IMR-90 (cell line): ENCODE measurements at regions not wholly inside any gene's neighbourhood (a gene's known extent, or its start where the extent isn't known, plus 50 kb on each side); places are given as distances from the start of the nearest gene placed in this dataset.

Experiments used
- ATAC-seq: fragments of 200-7000 bp; cut with Tn5 transposase; 2 replicates; pipeline ENCODE4 v1.9.1; 2020; ENCODE audit warnings: low read depth, mild to moderate bottlenecking, moderate library complexity
- BruUV-seq: library from RNA; stranded (reverse); fragments of 400-500 nt; replicated peaks from 2 replicates; lab custom pipeline; 2021; lab: Mats Ljungman, UMichigan
- CTCF ChIA-PET: fragments of 300-600 bp; formaldehyde crosslinking; extraction: SDS; loops from one replicate; lab custom pipeline; 2021; ENCODE audit warnings: antibody characterized with exemption; lab: Yijun Ruan, JAX
- POLR2A ChIA-PET: fragments of 300-600 bp; sonication (Branson Sonifier 250); formaldehyde crosslinking; loops from one replicate; lab custom pipeline; 2022; ENCODE audit warnings: antibody characterized with exemption; ENCODE audit not compliant: unreplicated experiment; lab: Charles Lee
- DNase-seq: peaks from one replicate; pipeline ENCODE4 v3.0.0; 2013
- H2AFZ ChIP-seq: replicated peaks from 2 replicates; pipeline ENCODE3; 2013; ENCODE audit warnings: low read length, mild to moderate bottlenecking; ENCODE audit not compliant: poor library complexity
- H2AK5ac ChIP-seq: 2 replicates; pipeline ENCODE4 v1.6.1; 2013; ENCODE audit warnings: low read depth, low read length, inconsistent platforms
- H2AK9ac ChIP-seq: replicated peaks from 2 replicates; pipeline ENCODE3; 2013; ENCODE audit warnings: mild to moderate bottlenecking, low read depth, low read length, moderate library complexity; ENCODE audit not compliant: poor library complexity
- H2BK120ac ChIP-seq: 2 replicates; pipeline ENCODE4 v1.6.1; 2013; ENCODE audit warnings: low read depth, low read length, inconsistent platforms
- H2BK15ac ChIP-seq: 3 replicates; pipeline ENCODE4 v1.6.1; 2013; ENCODE audit warnings: low read depth, low read length, inconsistent platforms
- H2BK20ac ChIP-seq: 2 replicates; pipeline ENCODE4 v1.6.1; 2013; ENCODE audit warnings: low read depth, mild to moderate bottlenecking, inconsistent platforms, low read length, moderate library complexity
- H2BK5ac ChIP-seq: 2 replicates; pipeline ENCODE4 v1.6.1; 2013; ENCODE audit warnings: mild to moderate bottlenecking, low read depth, low read length, inconsistent platforms; ENCODE audit not compliant: poor library complexity, severe bottlenecking
- H3K14ac ChIP-seq: replicated peaks from 2 replicates; pipeline ENCODE4 v1.6.1; 2013; ENCODE audit warnings: low read depth, low read length, inconsistent platforms
- H3K18ac ChIP-seq: 2 replicates; pipeline ENCODE4 v1.6.1; 2013; ENCODE audit warnings: low read depth, low read length, control low read depth
- H3K23ac ChIP-seq: 2 replicates; pipeline ENCODE4 v1.6.1; 2013; ENCODE audit warnings: low read depth, low read length, inconsistent platforms
- H3K27ac ChIP-seq: 2 replicates; pipeline ENCODE4 v1.5.1; 2013; ENCODE audit warnings: mild to moderate bottlenecking, control low read depth, low read length; ENCODE audit not compliant: insufficient read depth
- H3K27me3 ChIP-seq: 2 replicates; pipeline ENCODE4 v1.6.1; 2013; ENCODE audit warnings: low read length; ENCODE audit not compliant: control insufficient read depth, insufficient read depth
- H3K36me3 ChIP-seq: 2 replicates; pipeline ENCODE4 v1.6.1; 2013; ENCODE audit warnings: low read length, mixed read lengths; ENCODE audit not compliant: control insufficient read depth, insufficient read depth
- H3K4ac ChIP-seq: 2 replicates; pipeline ENCODE4 v1.6.1; 2013; ENCODE audit warnings: low read depth, low read length, inconsistent platforms
- H3K4me1 ChIP-seq: 2 replicates; pipeline ENCODE4 v1.6.1; 2013; ENCODE audit warnings: low read length, mixed read lengths; ENCODE audit not compliant: control insufficient read depth, insufficient read depth
- H3K4me2 ChIP-seq: 2 replicates; pipeline ENCODE4 v1.6.1; 2013; ENCODE audit warnings: low read depth, mild to moderate bottlenecking, control low read depth, low read length, moderate library complexity
- H3K4me3 ChIP-seq: 2 replicates; pipeline ENCODE4 v1.5.1; 2013; ENCODE audit warnings: low read depth, mild to moderate bottlenecking, control low read depth, low read length, moderate library complexity; ENCODE audit not compliant: insufficient read depth
- H3K56ac ChIP-seq: 2 replicates; pipeline ENCODE4 v1.6.1; 2013; ENCODE audit warnings: low read length, inconsistent platforms; ENCODE audit not compliant: insufficient read depth; ENCODE audit errors: extremely low read depth
- H3K79me1 ChIP-seq, 2 experiments: 2 replicates each; pipeline ENCODE4 v1.6.1; 2013; ENCODE audit warnings: low read length in 2 of 2, inconsistent platforms in 1 of 2, low read depth in 1 of 2
- H3K9ac ChIP-seq: 2 replicates; pipeline ENCODE4 v1.6.1; 2013; ENCODE audit warnings: low read depth, low read length, control low read depth
- H3K9me1 ChIP-seq: 2 replicates; pipeline ENCODE4 v1.6.1; 2013; ENCODE audit warnings: low read length, inconsistent platforms; ENCODE audit not compliant: insufficient read depth
- H3K9me3 ChIP-seq: 2 replicates; pipeline ENCODE4 v1.6.1; 2013; ENCODE audit warnings: low read length; ENCODE audit not compliant: control insufficient read depth, insufficient read depth
- H4K20me1 ChIP-seq: 2 replicates; pipeline ENCODE4 v1.6.1; 2013; ENCODE audit warnings: low read length, inconsistent platforms; ENCODE audit not compliant: insufficient read depth
- H4K5ac ChIP-seq: 2 replicates; pipeline ENCODE4 v1.6.1; 2013; ENCODE audit warnings: mild to moderate bottlenecking, low read depth, low read length, control low read depth
- H4K8ac ChIP-seq, 2 experiments: 2 replicates each; pipeline ENCODE4 v1.6.1; 2013; ENCODE audit warnings: low read depth in 2 of 2, low read length in 2 of 2, control low read depth in 1 of 2, inconsistent platforms in 1 of 2
- H4K91ac ChIP-seq: 2 replicates; pipeline ENCODE4 v1.6.1; 2013; ENCODE audit warnings: low read depth, low read length, inconsistent platforms; ENCODE audit not compliant: insufficient read depth
- BHLHE40 ChIP-seq: fragments of 150-350 bp; IDR thresholded peaks from 2 replicates; pipeline ENCODE4 v1.6.1; 2016; ENCODE audit warnings: mild to moderate bottlenecking, low read depth, low read length
- CEBPB ChIP-seq: IDR thresholded peaks from 2 replicates; pipeline ENCODE4 v1.6.1; 2012; ENCODE audit warnings: low read depth, low read length, improper control_type of control experiment
- CHD1 ChIP-seq: IDR thresholded peaks from 2 replicates; pipeline ENCODE4 v1.6.1; 2012; ENCODE audit warnings: low read depth, low read length, improper control_type of control experiment
- FOS ChIP-seq: fragments of 150-350 bp; IDR thresholded peaks from 2 replicates; pipeline ENCODE4 v1.6.1; 2016; ENCODE audit warnings: low read depth, low read length
- MAFK ChIP-seq: IDR thresholded peaks from 2 replicates; pipeline ENCODE4 v1.6.1; 2012; ENCODE audit warnings: low read depth, low read length, improper control_type of control experiment
- MAZ ChIP-seq: IDR thresholded peaks from 2 replicates; pipeline ENCODE4 v1.6.1; 2012; ENCODE audit warnings: low read depth, mild to moderate bottlenecking, low read length, improper control_type of control experiment, moderate library complexity, borderline replicate concordance
- MXI1 ChIP-seq: IDR thresholded peaks from 2 replicates; pipeline ENCODE4 v1.6.1; 2012; ENCODE audit warnings: low read depth, mild to moderate bottlenecking, low read length, moderate library complexity, borderline replicate concordance
- NFE2L2 ChIP-seq: fragments of 150-350 bp; IDR thresholded peaks from 2 replicates; pipeline ENCODE4 v1.6.1; 2016; ENCODE audit warnings: low read depth, mild to moderate bottlenecking, low read length
- POLR2A ChIP-seq: IDR thresholded peaks from 2 replicates; pipeline ENCODE4 v1.6.1; 2012; ENCODE audit warnings: mild to moderate bottlenecking, low read depth, low read length
- RAD21 ChIP-seq: IDR thresholded peaks from 2 replicates; pipeline ENCODE4 v1.6.1; 2012; ENCODE audit warnings: low read length, improper control_type of control experiment
- RCOR1 ChIP-seq: IDR thresholded peaks from 2 replicates; pipeline ENCODE4 v1.6.1; 2012; ENCODE audit warnings: mild to moderate bottlenecking, low read length, improper control_type of control experiment; ENCODE audit not compliant: insufficient replicate concordance
- RFX5 ChIP-seq: IDR thresholded peaks from 2 replicates; pipeline ENCODE4 v1.8.0; 2012; ENCODE audit warnings: low read depth, mild to moderate bottlenecking, low read length, moderate library complexity
- SMC3 ChIP-seq: fragments of 150-350 bp; IDR thresholded peaks from 2 replicates; pipeline ENCODE4 v1.6.1; 2016; ENCODE audit warnings: low read depth, mild to moderate bottlenecking, antibody characterized with exemption, low read length, moderate library complexity
- USF2 ChIP-seq: fragments of 150-350 bp; IDR thresholded peaks from 2 replicates; pipeline ENCODE4 v1.6.1; 2017; ENCODE audit warnings: mild to moderate bottlenecking, antibody characterized with exemption, low read length, low read depth
- WGBS, 2 experiments: methylation state at CpG; one replicate each; pipeline versions ENCODE4 v1.1.5 to v1.1.7; 2013; ENCODE audit warnings: missing lambda C conversion rate in 2 of 2; ENCODE audit not compliant: insufficient read length in 1 of 2; ENCODE audit errors: extremely low coverage in 2 of 2; 5-methylcytosine and 5-hydroxymethylcytosine counted together
- dilution Hi-C: fragments of 300-500 bp; cut with HindIII; formaldehyde crosslinking; loops from one replicate; pipeline ENCODE4 v1.14.3; 2018; ENCODE audit warnings: low sequenced_read_pairs; ENCODE audit not compliant: unreplicated experiment
- in situ Hi-C: fragments of 300-500 bp; cut with MboI; formaldehyde crosslinking; loops from 3 replicates; pipeline ENCODE4 v1.14.3; 2019; ENCODE audit warnings: low sequenced_read_pairs, inconsistent platforms, mixed read lengths
- intact Hi-C: fragments of 100-400 bp; cut with micrococcal nuclease; formaldehyde crosslinking; loops from 2 replicates; pipeline ENCODE4 v1.10.0; 2022
- TF ChIP-seq, protein P1 (sequence below): fragments of 150-350 bp; IDR thresholded peaks from 2 replicates; pipeline ENCODE4 v1.6.1; 2016; ENCODE audit warnings: low read depth, mild to moderate bottlenecking, low read length, moderate library complexity, borderline replicate concordance
- TF ChIP-seq, protein P2 (sequence below): conservative IDR thresholded peaks from 2 replicates; pipeline ENCODE4 v1.5.1; 2012; ENCODE audit warnings: mild to moderate bottlenecking, low read depth, low read length, improper control_type of control experiment

- CTCF ChIA-PET, result no interaction called here
Measured at GRCh38 chr15:37220949-37221670, 120.8 kb upstream of the MEIS2 start.

More at GRCh38 chr15:37220949-37221670, 120.8 kb upstream of the MEIS2 start:
- H3K4me2 ChIP-seq, result no peak overlapping the region
- no peak overlapping the region for H4K8ac ChIP-seq
- H3K14ac ChIP-seq, result no peak overlapping the region
- dilution Hi-C loops (no loop called here), in situ Hi-C loops (no loop called here), intact Hi-C loops (no loop called here)
- TF ChIP-seq, protein P1, sequence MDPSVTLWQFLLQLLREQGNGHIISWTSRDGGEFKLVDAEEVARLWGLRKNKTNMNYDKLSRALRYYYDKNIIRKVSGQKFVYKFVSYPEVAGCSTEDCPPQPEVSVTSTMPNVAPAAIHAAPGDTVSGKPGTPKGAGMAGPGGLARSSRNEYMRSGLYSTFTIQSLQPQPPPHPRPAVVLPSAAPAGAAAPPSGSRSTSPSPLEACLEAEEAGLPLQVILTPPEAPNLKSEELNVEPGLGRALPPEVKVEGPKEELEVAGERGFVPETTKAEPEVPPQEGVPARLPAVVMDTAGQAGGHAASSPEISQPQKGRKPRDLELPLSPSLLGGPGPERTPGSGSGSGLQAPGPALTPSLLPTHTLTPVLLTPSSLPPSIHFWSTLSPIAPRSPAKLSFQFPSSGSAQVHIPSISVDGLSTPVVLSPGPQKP, result no peak
- TF ChIP-seq, protein P2, sequence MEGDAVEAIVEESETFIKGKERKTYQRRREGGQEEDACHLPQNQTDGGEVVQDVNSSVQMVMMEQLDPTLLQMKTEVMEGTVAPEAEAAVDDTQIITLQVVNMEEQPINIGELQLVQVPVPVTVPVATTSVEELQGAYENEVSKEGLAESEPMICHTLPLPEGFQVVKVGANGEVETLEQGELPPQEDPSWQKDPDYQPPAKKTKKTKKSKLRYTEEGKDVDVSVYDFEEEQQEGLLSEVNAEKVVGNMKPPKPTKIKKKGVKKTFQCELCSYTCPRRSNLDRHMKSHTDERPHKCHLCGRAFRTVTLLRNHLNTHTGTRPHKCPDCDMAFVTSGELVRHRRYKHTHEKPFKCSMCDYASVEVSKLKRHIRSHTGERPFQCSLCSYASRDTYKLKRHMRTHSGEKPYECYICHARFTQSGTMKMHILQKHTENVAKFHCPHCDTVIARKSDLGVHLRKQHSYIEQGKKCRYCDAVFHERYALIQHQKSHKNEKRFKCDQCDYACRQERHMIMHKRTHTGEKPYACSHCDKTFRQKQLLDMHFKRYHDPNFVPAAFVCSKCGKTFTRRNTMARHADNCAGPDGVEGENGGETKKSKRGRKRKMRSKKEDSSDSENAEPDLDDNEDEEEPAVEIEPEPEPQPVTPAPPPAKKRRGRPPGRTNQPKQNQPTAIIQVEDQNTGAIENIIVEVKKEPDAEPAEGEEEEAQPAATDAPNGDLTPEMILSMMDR, result no peak
- TF ChIP-seq MXI1, result no peak
- TF ChIP-seq POLR2A, result no peak
- no peak for TF ChIP-seq CEBPB
- no peak for TF ChIP-seq NFE2L2
- TF ChIP-seq RAD21, result no peak
- TF ChIP-seq MAFK, result no peak
- no peak for TF ChIP-seq FOS
- TF ChIP-seq RFX5, result no peak
- no peak for TF ChIP-seq USF2
- no peak for TF ChIP-seq MAZ
- TF ChIP-seq BHLHE40, result no peak
- TF ChIP-seq SMC3, result no peak
- no peak for TF ChIP-seq RCOR1
- TF ChIP-seq CHD1, result no peak
- H3K9me3 ChIP-seq, result no peaks in the 10 kb centered on the region
- no peak for ATAC-seq
- H3K4ac ChIP-seq, result no peak overlapping the region
- POLR2A ChIA-PET, result no interaction called here
- no peak overlapping the region for H3K4me3 ChIP-seq
- H2BK120ac ChIP-seq, result no peak overlapping the region
- H2BK5ac ChIP-seq, result no peak overlapping the region
- no peak overlapping the region for H2BK15ac ChIP-seq
- no peak overlapping the region for H3K23ac ChIP-seq
- no peak overlapping the region for H4K5ac ChIP-seq
- DNase-seq, result no peak
- no peaks in the 10 kb centered on the region for H4K20me1 ChIP-seq
- H4K91ac ChIP-seq, result no peak overlapping the region
- no peak overlapping the region for H2AK5ac ChIP-seq
- no peaks in the 10 kb centered on the region for H3K36me3 ChIP-seq
- H3K9me1 ChIP-seq, result no peaks in the 10 kb centered on the region
- H2AK9ac ChIP-seq, result no peak overlapping the region
- 80% methylated on average over 2 of the region's 9 CpGs; no CpG with 5 or more reads in 1 of the 2 experiments for WGBS, 2 experiments
- BruUV-seq, result no TSS peak
- H3K18ac ChIP-seq, result no peak overlapping the region
- H3K27me3 ChIP-seq, result peaks cover 2% of the 10 kb centered on the region; the same call in 1 of the 2 replicates
- H3K56ac ChIP-seq, result no peak overlapping the region
- H2BK20ac ChIP-seq, result no peak overlapping the region
- no peak overlapping the region for H3K27ac ChIP-seq
- H3K79me1 ChIP-seq, result no peaks in the 10 kb centered on the region
- H3K9ac ChIP-seq, result no peak overlapping the region
- no peaks in the 10 kb centered on the region for H3K4me1 ChIP-seq
- H2AFZ ChIP-seq, result no peak overlapping the region
